ENCODE measurements at regions not wholly inside any gene's neighbourhood (a gene's known extent, or its start where the extent isn't known, plus 50 kb on each side); places are given as distances from the start of the nearest gene placed in this dataset.

GRCh38 chr11:107151158-107151557 is 132.9 kb upstream of the GUCY1A2 start:
- H3K27ac Mint-ChIP-seq (ENCODE audit: unreplicated experiment), result no peak overlapping the region
- no peaks in the 10 kb centered on the region for H3K36me3 Mint-ChIP-seq (ENCODE audit: insufficient read depth, unreplicated experiment)
- DNase-seq, result no peak
- no TSS peak for BruUV-seq (replicated peaks)
- H3K9me3 Mint-ChIP-seq (ENCODE audit: low read depth, unreplicated experiment), result no peaks in the 10 kb centered on the region
- no peak overlapping the region for H3K4me3 Mint-ChIP-seq (ENCODE audit: low read depth, unreplicated experiment)
- H3K4me1 Mint-ChIP-seq (ENCODE audit: low read depth, unreplicated experiment), result no peaks in the 10 kb centered on the region
- intact Hi-C loops (cut with micrococcal nuclease; ENCODE audit: unreplicated experiment), result no loop called here
- TF ChIP-seq CTCF (IDR thresholded peaks at IDR 0.05; ENCODE audit: unreplicated experiment), result no peak
- CTCF ChIA-PET, result no interaction called here
- no peaks in the 10 kb centered on the region for H3K27me3 Mint-ChIP-seq (ENCODE audit: unreplicated experiment)

- no peak for TF ChIP-seq CTCF (IDR thresholded peaks at IDR 0.05; ENCODE audit: unreplicated experiment)
- H3K9me3 Mint-ChIP-seq (ENCODE audit: low read depth, unreplicated experiment), result peaks cover 2% of the 10 kb centered on the region
- H3K4me3 Mint-ChIP-seq (ENCODE audit: low read depth, unreplicated experiment), result no peak overlapping the region
- H3K36me3 Mint-ChIP-seq (ENCODE audit: insufficient read depth, unreplicated experiment), result no peaks in the 10 kb centered on the region
- no peak for DNase-seq
- no TSS peak for BruUV-seq (replicated peaks)
- intact Hi-C loops (cut with micrococcal nuclease; ENCODE audit: unreplicated experiment), result no loop called here
- peaks cover 12% of the 10 kb centered on the region for H3K27me3 Mint-ChIP-seq (ENCODE audit: unreplicated experiment)
- no peaks in the 10 kb centered on the region for H3K4me1 Mint-ChIP-seq (ENCODE audit: low read depth, unreplicated experiment)
- no peak overlapping the region for H3K27ac Mint-ChIP-seq (ENCODE audit: unreplicated experiment)
- CTCF ChIA-PET, result no interaction called here
Measured at GRCh38 chr11:107140983-107141382, 122.7 kb upstream of the GUCY1A2 start.

- no peak for TF ChIP-seq CTCF (IDR thresholded peaks at IDR 0.05; ENCODE audit: unreplicated experiment)
- no TSS peak for BruUV-seq (replicated peaks)
- no peak for DNase-seq
- Mint-ChIP-seq H3K27me3 (ENCODE audit: unreplicated experiment) (peaks cover 12% of the 10 kb centered on the region), H3K9me3 (ENCODE audit: low read depth, unreplicated experiment) (peaks cover 2% of the 10 kb centered on the region), H3K27ac (ENCODE audit: unreplicated experiment) (no peak overlapping the region), H3K4me1 (ENCODE audit: low read depth, unreplicated experiment) (no peaks in the 10 kb centered on the region), H3K4me3 (ENCODE audit: low read depth, unreplicated experiment) (no peak overlapping the region), H3K36me3 (ENCODE audit: insufficient read depth, unreplicated experiment) (no peaks in the 10 kb centered on the region)
- CTCF ChIA-PET, result interaction anchor here (0.8 kb wide), 1 partner anchor 280 kb away, joined by 3 read pairs; no protein-coding TSS in a partner anchor
- intact Hi-C loops (cut with micrococcal nuclease; ENCODE audit: unreplicated experiment), result no loop called here
Measured at GRCh38 chr11:107139396-107139795, 121.1 kb upstream of the GUCY1A2 start.

GRCh38 chr11:107136892-107137291 is 118.6 kb upstream of the GUCY1A2 start:
- peaks cover 12% of the 10 kb centered on the region for H3K27me3 Mint-ChIP-seq (ENCODE audit: unreplicated experiment)
- no TSS peak for BruUV-seq (replicated peaks)

More at GRCh38 chr11:107136892-107137291, 118.6 kb upstream of the GUCY1A2 start:
- H3K9me3 Mint-ChIP-seq (ENCODE audit: low read depth, unreplicated experiment), result peaks cover 8% of the 10 kb centered on the region
- CTCF ChIA-PET, result no interaction called here
- intact Hi-C loops (cut with micrococcal nuclease; ENCODE audit: unreplicated experiment), result no loop called here
- DNase-seq, result no peak
- TF ChIP-seq CTCF (IDR thresholded peaks at IDR 0.05; ENCODE audit: unreplicated experiment), result no peak
- H3K4me1 Mint-ChIP-seq (ENCODE audit: low read depth, unreplicated experiment), result no peaks in the 10 kb centered on the region
- no peak overlapping the region for H3K4me3 Mint-ChIP-seq (ENCODE audit: low read depth, unreplicated experiment)
- H3K27ac Mint-ChIP-seq (ENCODE audit: unreplicated experiment), result no peak overlapping the region
- no peaks in the 10 kb centered on the region for H3K36me3 Mint-ChIP-seq (ENCODE audit: insufficient read depth, unreplicated experiment)
